ENCODE measurements at regions not wholly inside any gene's neighbourhood (a gene's known extent, or its start where the extent isn't known, plus 50 kb on each side); places are given as distances from the start of the nearest gene placed in this dataset.
A peak's percentile ranks its signal among the peaks of the same experiment; 100 is the strongest.

DNA sequence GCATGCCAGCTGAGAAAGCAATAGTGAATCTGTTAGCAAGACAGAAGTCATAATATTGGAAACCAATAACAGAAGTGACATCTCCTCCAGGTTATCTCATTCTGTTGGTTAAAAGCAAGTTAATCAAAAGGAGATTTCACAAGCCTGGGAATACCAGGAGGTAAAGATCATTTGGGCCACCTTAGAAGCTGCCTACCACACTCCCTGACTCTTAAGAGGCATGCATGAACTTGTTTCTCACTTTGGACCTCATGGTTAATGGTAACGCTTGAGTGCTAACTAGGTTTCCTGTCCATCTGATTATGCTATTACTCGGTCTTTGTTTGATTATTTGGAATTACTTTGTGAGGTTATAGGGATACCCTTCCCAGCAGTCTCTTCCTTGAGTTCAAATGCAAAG, 650.8 kb upstream of the SGO1 start:
- no peaks in the 10 kb centered on the region for H3K79me2 ChIP-seq (replicated peaks; ENCODE audit: insufficient read depth)
- H3K27ac Mint-ChIP-seq: no peak overlapping the region
- H3K4me3 ChIP-seq: no peak overlapping the region
- no peaks in the 10 kb centered on the region for H3K9me3 Mint-ChIP-seq
- H3K4me1 Mint-ChIP-seq: peaks cover 5% of the 10 kb centered on the region; the same call in 2 of the 3 replicates
- no peaks in the 10 kb centered on the region for H3K36me3 ChIP-seq (ENCODE audit: insufficient read depth)
- no peaks in the 10 kb centered on the region for H3F3A ChIP-seq (replicated peaks; ENCODE audit: low read depth)
- H4K20me1 ChIP-seq (replicated peaks; ENCODE audit: insufficient read depth): no peaks in the 10 kb centered on the region
- H3K27ac ChIP-seq (ENCODE audit: low read depth): no peak overlapping the region
- H3K4me2 ChIP-seq: no peak overlapping the region
- no peak for DNase-seq (ENCODE audit: low spot score)
- ATAC-seq: no peak
- H3K27me3 ChIP-seq (ENCODE audit: insufficient read depth): no peaks in the 10 kb centered on the region
- no peaks in the 10 kb centered on the region for H3K4me1 ChIP-seq (ENCODE audit: insufficient read depth)
- no peaks in the 10 kb centered on the region for H3K36me3 Mint-ChIP-seq (ENCODE audit: low read depth)
- peak overlapping the region; percentile 39; the same call in 1 of the 2 replicates for H2AFZ ChIP-seq
- H3K4me3 Mint-ChIP-seq: no peak overlapping the region
- H3K27me3 Mint-ChIP-seq (ENCODE audit: insufficient read depth, low read depth, poor library complexity): no peaks in the 10 kb centered on the region
- TF ChIP-seq, protein P1, sequence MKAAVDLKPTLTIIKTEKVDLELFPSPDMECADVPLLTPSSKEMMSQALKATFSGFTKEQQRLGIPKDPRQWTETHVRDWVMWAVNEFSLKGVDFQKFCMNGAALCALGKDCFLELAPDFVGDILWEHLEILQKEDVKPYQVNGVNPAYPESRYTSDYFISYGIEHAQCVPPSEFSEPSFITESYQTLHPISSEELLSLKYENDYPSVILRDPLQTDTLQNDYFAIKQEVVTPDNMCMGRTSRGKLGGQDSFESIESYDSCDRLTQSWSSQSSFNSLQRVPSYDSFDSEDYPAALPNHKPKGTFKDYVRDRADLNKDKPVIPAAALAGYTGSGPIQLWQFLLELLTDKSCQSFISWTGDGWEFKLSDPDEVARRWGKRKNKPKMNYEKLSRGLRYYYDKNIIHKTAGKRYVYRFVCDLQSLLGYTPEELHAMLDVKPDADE (IDR thresholded peaks at IDR 0.05): no peak
- TF ChIP-seq ZNF331 (CRISPR knock-in tag; IDR thresholded peaks at IDR 0.05; ENCODE audit: low read depth) (no peak), ZNF114 (CRISPR knock-in tag; IDR thresholded peaks at IDR 0.05) (no peak), NANOG (IDR thresholded peaks at IDR 0.05; ENCODE audit: borderline replicate concordance) (no peak)
- H3K9me2 ChIP-seq (ENCODE audit: insufficient read depth): no peaks in the 10 kb centered on the region; the same call in 1 of the 2 replicates

DNA sequence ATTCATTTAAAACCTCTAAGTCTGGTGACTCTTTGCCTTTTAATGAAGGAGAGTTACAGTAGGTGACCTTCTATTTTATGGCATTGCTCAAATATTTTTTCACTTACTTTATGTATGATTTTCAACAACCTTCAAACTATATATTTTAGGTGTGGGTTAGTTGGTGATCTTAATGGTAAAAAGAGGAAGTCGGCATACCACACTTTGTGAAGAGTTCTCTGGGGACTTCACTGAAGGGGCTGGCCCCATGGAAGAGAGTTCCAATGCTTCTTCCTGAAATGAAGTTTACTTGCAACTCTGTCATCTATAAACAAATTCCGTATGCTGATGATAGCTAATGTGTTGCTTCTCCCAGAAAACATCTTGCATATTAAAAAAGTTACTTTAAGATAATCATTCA, 647.0 kb upstream of the SGO1 start:
- DNase-seq (ENCODE audit: low spot score): no peak
- H2AFZ ChIP-seq: no peak overlapping the region
- H3K36me3 ChIP-seq (ENCODE audit: insufficient read depth): no peaks in the 10 kb centered on the region
- H3K4me1 ChIP-seq (ENCODE audit: insufficient read depth): no peaks in the 10 kb centered on the region
- Mint-ChIP-seq H3K4me1 (peaks cover 3% of the 10 kb centered on the region; the same call in 2 of the 3 replicates), H3K9me3 (no peaks in the 10 kb centered on the region), H3K27me3 (ENCODE audit: insufficient read depth, low read depth, poor library complexity) (no peaks in the 10 kb centered on the region), H3K27ac (no peak overlapping the region), H3K4me3 (no peak overlapping the region), H3K36me3 (ENCODE audit: low read depth) (no peaks in the 10 kb centered on the region)
- no peak overlapping the region for H3K4me3 ChIP-seq
- H3K79me2 ChIP-seq (replicated peaks; ENCODE audit: insufficient read depth): no peaks in the 10 kb centered on the region
- no peak overlapping the region for H3K27ac ChIP-seq (ENCODE audit: low read depth)
- no peaks in the 10 kb centered on the region for H3F3A ChIP-seq (replicated peaks; ENCODE audit: low read depth)
- no peak for ATAC-seq
- H3K4me2 ChIP-seq: no peak overlapping the region
- H3K9me2 ChIP-seq (ENCODE audit: insufficient read depth): no peaks in the 10 kb centered on the region; the same call in 1 of the 2 replicates
- H3K27me3 ChIP-seq (ENCODE audit: insufficient read depth): no peaks in the 10 kb centered on the region
- H4K20me1 ChIP-seq (replicated peaks; ENCODE audit: insufficient read depth): no peaks in the 10 kb centered on the region
- TF ChIP-seq ZNF114 (CRISPR knock-in tag; IDR thresholded peaks at IDR 0.05): no peak
- TF ChIP-seq STAT1 (IDR thresholded peaks at IDR 0.05; ENCODE audit: unreplicated experiment): no peak
- TF ChIP-seq, protein P2, sequence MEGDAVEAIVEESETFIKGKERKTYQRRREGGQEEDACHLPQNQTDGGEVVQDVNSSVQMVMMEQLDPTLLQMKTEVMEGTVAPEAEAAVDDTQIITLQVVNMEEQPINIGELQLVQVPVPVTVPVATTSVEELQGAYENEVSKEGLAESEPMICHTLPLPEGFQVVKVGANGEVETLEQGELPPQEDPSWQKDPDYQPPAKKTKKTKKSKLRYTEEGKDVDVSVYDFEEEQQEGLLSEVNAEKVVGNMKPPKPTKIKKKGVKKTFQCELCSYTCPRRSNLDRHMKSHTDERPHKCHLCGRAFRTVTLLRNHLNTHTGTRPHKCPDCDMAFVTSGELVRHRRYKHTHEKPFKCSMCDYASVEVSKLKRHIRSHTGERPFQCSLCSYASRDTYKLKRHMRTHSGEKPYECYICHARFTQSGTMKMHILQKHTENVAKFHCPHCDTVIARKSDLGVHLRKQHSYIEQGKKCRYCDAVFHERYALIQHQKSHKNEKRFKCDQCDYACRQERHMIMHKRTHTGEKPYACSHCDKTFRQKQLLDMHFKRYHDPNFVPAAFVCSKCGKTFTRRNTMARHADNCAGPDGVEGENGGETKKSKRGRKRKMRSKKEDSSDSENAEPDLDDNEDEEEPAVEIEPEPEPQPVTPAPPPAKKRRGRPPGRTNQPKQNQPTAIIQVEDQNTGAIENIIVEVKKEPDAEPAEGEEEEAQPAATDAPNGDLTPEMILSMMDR (conservative IDR thresholded peaks at IDR 0.05; ENCODE audit: low read depth in 2 of 2): no peak
- TF ChIP-seq EZH2phosphoT487 (IDR thresholded peaks at IDR 0.05; ENCODE audit: unreplicated experiment): no peak
- no peak for TF ChIP-seq NANOG (IDR thresholded peaks at IDR 0.05; ENCODE audit: borderline replicate concordance)
- no peak for TF ChIP-seq JUNB (IDR thresholded peaks at IDR 0.05; ENCODE audit: unreplicated experiment)
- TF ChIP-seq, protein P3, sequence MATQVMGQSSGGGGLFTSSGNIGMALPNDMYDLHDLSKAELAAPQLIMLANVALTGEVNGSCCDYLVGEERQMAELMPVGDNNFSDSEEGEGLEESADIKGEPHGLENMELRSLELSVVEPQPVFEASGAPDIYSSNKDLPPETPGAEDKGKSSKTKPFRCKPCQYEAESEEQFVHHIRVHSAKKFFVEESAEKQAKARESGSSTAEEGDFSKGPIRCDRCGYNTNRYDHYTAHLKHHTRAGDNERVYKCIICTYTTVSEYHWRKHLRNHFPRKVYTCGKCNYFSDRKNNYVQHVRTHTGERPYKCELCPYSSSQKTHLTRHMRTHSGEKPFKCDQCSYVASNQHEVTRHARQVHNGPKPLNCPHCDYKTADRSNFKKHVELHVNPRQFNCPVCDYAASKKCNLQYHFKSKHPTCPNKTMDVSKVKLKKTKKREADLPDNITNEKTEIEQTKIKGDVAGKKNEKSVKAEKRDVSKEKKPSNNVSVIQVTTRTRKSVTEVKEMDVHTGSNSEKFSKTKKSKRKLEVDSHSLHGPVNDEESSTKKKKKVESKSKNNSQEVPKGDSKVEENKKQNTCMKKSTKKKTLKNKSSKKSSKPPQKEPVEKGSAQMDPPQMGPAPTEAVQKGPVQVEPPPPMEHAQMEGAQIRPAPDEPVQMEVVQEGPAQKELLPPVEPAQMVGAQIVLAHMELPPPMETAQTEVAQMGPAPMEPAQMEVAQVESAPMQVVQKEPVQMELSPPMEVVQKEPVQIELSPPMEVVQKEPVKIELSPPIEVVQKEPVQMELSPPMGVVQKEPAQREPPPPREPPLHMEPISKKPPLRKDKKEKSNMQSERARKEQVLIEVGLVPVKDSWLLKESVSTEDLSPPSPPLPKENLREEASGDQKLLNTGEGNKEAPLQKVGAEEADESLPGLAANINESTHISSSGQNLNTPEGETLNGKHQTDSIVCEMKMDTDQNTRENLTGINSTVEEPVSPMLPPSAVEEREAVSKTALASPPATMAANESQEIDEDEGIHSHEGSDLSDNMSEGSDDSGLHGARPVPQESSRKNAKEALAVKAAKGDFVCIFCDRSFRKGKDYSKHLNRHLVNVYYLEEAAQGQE (IDR thresholded peaks at IDR 0.05; ENCODE audit: unreplicated experiment): no peak
- TF ChIP-seq, protein P1 (IDR thresholded peaks at IDR 0.05): no peak
- TF ChIP-seq ZNF331 (CRISPR knock-in tag; IDR thresholded peaks at IDR 0.05; ENCODE audit: low read depth): no peak
